Non-pigmented ciliary epithelial cell (primary cell): ENCODE measurements at regions not wholly inside any gene's neighbourhood (a gene's known extent, or its start where the extent isn't known, plus 50 kb on each side); places are given as distances from the start of the nearest gene placed in this dataset.

Source experiments
- DNase-seq: peaks from one replicate; pipeline ENCODE4 v3.0.0-alpha.2; 2010; ENCODE audit warnings: low read depth

DNA sequence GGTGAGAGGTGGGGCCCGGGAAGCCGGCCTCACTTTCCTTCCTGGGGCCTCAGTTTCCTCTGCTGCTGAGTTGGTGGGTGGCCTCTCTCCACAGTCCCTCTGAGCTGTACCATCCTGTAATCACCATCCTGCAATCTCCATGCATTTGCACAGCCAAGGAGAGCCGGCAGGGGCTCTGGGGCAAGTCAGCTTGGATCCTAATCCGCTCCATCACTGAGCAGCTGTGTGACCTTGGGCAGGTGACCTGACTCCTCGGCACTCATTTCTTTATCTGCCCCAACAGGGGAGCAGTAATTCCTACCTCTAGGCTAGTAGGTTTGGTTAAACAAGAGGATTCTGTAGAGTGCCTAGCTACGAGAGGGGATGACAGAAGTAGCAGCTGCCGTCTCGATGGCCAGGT lies 88.2 kb upstream of the ZNF618 start:
- DNase-seq, result no peak

DNA sequence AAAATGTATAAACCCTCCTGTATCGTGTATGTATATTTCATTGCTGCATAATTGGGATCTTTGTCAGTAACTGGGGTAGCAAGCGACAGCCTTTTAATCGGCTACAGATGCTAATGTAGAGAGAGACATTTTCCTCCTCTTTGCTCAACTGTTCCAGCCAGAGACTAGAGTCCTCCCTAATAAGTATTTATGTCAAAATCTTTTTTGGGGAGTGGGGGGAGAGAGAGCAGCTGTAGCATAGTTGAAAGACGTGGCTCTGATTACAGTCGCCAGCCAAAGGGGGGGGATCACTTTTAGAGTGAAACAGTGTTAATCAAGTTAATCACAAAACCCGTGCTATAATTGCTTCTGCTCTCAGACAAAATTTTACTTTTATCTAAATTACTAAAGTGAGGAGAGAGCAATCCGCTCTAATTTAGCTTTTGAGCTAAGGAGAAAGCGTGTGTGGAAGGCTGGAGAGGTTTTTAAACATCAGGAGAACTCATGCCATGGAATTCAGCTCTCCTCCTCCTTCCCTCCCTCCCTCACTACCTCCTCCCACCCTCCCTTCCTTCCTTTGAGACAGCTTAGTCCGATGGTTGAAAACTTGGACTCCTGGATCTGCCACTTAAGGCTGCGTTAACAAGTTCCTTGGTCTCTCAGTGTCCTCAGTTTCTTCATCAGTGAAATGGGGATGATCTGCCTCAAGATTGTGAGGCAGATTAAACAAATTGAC lies 87.3 kb upstream of the ZNF618 start:
- DNase-seq, result no peak

DNA sequence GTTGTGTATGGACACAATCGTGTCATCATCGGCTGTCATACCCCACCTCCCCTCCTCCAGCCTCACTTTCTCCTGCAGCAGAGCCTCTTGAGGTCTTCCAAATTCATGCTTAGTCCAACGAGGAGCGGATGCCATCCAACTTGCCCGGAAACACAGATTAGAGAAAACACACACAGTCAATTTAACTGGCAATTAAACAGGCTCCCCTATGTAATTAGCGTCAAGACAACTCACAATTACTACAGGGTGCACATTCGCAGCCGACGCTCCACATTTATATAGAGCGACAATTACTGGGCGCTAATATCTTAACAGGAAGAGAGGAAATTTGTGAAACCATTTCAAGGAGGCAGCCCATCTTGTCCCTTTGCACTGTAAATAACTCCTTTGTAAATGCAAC lies 86.0 kb upstream of the ZNF618 start:
- DNase-seq, result no peak

DNA sequence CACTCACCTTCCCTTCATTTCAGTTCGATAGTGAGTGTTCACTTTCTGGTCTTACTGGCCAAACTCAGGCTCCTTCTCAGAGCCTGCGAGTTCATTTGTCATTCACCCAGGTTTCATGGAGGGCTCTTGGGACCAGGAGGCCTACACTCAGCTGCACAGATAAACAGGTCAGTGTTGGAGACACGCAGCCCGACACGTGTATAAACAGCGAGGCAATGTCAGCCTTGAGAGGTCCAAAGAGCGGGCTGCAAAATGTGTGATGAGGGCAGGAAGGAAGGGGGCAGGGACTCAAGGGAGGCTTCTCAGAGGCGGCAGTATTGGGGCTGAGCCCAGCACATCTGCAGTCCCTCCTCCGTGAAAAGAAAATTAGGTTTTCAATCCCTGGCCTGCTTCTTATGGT lies 82.6 kb upstream of the ZNF618 start:
- no peak for DNase-seq

DNA sequence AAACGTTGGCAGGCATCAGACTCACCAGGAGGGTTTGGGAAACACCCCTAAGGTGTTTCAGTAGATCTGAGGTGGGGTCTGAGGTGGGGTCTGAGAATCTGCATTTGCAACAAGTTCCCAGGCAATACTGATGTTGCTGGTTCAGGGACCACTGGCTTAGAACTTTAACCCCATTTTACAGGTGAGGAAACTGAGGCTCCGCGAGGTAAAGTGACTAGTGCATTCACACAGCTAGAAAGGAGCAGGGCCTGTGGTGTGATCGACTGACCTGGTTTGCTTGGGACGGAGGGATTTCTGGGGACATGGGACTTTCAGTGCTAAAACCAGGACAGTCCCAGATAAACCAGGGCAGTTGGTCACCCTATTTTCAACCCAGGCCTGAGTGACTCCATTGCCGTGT lies 81.4 kb upstream of the ZNF618 start:
- no peak for DNase-seq

DNA sequence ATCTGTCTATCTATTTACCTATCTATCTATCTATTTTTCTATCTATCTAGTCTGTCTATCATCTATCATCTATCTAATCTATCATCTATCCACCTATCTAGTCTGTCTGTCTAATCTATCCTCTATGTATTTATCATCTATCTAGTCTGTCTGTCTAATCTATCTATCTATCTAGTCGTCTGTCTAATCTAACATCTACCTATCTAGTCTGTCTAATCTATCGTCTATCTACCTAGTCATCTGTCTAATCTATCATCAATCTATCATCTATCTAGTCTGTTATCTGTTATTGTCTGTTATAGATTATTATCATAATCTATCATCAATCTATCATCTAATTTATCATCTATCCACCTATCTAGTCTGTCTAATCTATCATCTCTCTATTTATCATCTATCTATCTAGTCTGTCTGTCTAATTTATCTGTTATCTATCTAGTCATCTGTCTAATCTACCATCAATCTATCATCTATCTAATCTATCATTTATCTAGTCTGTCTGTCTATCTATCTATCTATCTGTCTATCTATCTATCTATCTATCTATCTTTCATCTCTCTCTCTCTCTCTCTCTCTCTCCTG lies 80.2 kb upstream of the ZNF618 start:
- DNase-seq, result no peak

DNA sequence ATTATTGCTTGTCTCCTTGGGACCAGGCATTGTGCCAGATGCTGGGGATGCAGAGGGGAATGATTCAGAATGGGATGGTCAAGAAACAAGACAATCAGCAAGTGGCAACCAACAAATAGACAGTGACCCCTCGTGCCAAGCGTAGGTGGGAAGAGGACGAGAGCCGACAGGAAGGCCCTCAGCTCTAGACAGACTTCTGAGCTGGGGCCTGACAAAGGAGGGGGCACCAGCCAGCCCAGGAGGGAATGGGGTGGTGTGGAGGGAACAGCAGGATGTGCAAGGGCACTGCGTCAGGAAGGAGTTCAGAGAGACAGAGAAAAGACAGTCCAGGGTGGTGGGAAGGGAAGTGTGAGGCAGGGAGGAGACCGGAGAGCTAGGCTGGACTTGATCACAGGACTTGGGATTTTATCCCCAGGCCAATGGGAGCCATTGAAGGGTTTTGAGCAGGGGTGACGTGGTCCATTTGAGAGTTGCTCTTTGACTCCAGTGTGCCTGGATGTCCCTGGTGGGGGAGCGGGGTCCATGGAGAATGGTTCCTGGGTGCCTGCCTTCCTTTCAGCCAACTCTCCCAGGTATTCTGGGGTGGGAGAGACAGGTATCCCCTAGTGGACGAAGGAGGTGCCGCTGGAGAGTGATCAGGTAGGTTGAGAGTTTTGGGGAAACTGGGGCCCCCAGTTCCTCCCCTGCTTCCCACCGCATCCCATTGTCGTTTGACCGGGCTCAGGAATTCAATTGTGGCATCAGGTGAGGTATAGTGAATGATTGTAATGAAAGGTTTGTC lies 79.3 kb upstream of the ZNF618 start:
- DNase-seq, result no peak

DNA sequence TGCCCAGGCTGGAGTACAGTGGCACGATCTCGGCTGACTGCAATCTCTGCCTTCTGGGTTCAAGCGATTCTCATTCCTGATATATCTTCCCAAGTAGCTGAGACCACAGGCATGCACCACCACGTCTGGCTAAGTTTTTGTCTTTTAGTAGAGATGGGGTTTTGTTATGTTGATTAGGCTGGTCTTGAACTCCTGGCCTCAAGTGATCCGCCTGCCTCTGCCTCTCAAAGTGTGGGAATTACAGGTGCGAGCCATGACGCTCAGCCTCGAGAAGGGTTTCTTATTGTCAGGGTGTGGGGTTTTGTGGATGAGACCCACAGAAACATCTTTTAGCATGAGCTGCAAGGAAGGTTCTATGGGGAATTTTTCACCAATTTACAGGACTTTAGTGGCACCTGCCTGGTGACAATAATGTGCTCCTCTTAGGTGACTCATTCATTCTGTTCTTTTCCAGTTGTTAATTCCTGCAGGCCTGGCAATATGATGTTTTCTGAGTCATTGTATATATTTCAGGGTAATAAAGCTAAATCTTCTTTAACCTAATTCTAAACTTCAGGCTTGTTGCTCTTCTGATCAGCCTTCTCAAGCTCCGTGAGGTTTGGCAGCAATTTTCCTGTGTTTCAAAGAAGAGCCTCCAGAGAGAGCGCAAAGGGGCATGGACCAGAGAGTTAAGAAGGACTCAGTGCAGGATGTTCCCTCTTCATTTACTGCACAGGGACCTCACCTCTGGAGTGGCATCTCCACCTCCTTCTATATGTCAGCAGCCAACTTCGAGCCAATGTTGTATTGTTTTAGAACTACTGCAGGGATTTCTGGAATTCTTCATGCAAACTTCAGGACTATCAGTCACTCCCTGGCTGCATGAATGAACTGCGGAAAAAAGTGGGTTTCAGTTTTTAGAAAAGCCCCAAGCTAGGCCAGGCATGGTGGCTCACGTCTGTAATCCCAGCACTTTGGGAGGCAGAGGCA lies 77.8 kb upstream of the ZNF618 start:
- DNase-seq, result no peak

DNA sequence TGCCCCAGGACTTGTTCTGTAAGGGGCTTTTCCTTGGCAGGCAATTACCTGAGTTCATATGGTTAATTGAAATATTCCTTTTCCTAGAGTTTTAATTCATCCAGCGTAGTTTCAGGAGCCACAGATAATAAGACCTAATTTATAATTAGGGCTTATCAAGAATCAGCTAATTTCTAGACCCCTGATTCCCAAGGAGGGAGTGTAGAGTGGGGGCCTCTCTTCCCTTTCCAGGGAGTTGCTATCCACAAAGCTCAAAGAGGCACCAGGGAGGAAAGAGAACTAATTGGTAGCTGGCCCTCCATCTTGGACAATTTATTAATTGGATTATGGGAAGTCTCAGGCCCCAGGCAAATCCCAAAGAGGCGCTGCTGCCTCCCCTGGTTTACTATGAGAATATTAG lies 75.8 kb upstream of the ZNF618 start:
- DNase-seq, result no peak

DNA sequence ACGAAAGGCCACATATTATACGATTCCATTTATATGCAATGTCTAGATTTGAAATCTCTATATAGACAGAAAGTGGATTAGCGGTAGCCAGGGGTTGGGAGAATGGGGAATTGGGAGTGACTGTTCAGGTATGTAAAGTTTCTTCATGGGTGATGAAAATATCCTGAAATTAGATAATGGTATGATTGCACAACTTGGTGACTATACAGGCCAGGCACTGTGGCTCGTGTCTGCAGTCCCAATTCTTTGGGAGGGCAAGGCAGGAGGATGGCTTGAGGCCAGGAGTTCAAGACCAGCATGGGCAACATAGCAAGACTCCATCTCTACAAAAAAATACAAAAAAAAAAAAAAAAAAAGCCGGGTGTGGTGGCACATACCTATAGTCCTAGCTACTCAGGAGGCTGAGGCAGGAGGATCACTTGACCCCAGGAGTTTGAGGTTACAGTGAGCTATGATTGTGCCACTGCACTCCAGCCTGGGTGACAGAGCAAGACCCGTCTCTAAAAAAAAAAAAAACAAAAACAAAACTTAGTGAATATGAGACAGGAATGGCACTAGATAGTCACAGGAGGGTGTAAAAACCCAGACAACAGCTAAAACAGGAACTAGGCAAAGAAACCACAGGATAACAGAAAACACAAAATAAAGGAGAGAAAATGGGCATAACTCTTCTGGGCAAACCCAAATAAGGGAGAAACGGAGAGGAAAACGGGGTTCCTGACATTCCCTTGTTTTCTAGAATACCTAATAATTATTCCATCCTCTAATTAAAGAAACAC lies 72.1 kb upstream of the ZNF618 start:
- DNase-seq, result no peak

DNA sequence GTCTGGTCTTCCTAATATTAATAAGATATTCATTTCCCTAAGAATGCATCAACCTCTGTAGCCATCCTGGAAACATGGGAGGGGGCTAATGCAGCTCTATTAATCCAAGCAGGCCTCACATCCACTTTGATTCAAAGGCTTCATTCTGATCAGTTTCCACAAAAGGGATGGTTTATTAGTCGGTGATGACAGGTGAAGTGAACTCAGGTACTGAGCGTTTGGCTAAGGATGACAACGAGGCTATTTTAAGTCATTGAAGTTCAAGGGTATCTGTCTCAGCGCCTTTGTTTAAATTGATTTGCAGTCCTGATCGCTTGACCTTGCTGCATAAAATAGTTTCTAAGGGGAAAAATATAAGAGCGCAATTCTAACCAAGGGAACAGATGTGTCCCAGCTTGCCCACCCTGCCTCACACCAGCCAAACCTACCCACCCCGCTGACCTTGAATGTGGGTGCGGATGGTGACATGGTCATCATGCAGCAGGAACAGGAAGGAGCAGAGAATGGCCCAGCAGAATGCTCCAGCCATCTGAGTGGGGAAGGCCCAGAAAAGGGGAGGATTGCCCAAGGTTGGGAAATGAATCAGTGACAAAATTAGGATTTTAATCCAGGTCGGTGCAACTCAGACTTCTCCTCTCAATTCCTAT lies 70.5 kb upstream of the ZNF618 start:
- no peak for DNase-seq

DNA sequence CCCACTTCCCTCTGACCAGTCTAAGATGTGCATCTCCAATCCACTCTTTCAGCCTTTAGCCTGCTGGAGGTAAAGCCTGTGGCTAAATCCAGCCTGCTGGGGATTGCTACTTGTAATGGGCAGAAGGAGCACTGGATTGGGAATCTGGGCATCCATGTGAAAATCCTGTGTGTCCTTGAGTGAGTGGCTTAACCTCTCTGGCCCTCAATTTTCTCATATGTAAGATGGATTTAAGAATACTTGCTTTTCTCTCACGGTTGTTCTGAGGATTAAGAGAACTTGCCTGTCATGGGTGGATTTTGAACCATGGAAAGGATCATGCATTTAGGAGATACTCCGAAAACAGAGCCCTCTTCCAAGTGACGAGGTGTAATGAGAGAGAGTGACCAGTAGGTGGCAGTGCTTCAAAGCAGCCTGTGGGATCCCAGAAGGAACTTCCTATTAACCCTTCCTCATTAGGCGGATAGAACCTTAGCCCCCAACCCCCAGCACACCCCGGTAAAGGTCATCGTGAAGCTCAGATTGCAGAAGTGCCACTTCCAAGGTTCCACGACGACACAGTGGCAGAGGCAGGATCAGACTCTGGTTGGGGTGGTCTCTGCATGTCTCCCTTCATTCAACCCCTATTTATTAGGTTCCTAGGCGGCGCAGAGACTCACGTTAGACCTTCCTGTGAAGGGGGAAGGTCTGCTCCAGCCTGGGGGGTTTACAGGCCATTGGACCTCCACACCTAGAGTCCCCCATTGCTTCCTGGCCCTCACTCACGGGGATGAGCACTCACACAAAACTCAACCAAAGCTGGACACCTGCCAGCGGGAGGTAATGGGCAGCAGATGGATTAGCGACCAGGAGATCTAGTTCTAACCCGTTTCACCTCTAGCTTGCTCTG lies 68.7 kb upstream of the ZNF618 start:
- DNase-seq, result no peak

DNA sequence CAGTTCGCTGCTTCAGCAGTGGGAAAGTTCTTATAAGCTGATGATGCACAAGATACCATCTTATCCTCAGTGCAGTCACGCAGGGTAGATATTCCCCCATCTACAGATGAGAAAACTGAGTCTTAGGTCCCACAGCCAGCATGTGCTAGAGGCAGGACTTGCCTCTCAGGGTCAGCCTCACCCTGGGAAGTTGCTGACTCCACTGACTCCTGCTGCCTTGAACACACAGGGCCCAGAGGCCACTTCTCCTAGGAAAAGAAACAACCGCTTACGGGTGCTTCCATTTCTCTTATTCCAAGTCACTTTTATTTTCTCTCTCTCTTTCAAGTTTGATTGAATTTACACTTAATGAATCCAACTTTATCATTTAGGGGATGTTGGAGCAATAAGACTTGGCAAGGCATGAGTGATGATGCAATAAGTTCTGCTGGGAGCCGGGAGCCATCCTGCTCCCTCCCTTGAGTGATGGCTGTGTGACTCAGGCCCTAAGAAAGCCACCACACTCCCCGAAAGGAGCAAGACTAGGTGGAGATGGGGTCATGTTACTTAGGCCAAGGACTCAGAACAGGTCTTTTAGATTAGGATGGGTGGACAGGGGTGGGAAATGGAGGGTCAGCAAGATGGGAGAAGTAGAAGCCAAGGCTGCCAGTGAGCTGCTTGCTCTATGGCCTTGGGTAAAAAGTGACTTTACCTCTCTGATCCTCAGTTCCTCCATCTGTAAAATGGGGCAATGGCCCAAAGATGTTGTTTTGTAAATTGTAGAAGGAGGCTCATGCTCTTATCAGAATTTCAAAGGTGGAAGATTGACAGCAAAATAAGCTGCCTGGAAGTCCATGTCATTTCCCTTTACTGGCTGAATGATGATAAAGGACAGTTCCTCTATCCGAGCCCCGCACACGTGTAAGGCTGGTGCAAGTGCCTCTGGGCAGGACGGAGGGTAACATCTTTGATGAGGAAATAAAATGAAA lies 67.4 kb upstream of the ZNF618 start:
- DNase-seq, result peak; percentile 30

DNA sequence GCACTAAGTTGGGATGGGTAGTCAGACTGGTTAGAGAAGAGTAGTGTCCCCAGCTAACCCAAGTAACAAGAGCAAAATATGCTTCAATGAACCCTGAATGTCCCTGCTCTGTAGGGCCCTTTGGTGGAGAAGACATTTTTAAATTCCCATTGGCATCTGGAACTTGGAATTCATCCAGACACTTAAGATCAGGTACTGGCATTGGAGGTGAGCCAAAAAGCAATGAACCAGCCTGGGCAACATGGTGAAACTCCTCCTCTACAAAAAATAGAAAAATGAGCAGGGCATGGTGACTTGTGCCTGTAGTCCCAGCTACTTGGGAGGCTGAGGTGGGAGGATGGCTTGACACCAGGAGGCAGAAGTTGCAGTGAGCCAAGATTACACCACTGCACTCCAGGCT lies 58.9 kb upstream of the ZNF618 start:
- no peak for DNase-seq

DNA sequence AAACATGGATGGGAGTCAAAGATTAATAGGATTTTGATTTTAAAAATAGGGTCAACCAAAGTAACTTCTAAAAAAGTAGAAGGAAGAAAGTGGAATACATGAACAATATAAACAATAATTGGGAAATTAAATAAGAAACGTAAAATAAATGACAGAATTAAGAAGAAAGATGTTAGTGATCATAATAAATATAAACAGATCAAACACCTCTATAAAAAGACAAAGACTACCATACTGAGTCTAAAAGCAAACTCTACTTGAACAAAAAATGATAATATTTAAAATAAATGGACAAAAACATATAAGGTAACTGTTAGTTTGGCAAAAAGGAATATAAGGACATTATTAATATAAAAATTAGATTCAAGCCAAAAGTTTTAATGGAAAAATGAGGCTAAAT lies 57.7 kb upstream of the ZNF618 start:
- no peak for DNase-seq

DNA sequence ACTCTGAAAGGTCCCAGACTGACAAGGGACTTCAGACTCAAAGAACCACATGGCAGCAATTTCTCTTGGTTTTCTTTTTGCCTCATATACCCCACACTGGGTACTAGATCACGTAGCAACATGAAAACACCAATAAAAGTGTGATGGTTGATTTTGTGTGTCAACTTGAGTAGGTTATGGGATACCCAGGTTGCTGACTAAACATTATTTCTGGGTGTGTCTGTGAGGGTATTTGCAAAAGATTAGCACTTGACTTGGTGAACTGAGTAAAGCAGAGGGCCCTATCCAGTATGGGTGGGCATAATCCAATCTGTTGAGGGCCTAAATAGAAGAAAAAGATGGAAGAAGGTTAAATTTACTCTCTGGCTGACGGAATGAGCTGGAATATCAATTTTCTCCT lies 53.8 kb upstream of the ZNF618 start:
- DNase-seq, result no peak

DNA sequence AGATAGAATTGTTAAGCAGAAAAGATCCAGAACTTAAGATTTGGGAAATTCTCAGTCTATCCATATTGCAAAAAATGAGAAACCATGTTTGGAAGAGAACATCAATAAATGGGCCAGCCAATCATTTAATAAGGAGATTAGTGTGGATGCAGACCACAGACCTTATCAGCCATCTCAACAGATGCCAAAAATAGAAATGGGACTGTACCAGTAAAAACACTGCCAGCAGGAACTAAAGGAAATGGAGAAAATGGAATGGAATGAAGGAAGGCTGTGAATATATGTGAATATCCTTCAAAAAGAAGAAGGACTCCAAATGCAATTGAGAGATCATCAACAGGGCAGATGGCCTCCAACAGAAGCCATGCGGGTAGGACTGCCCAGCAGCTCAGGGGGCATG lies 52.7 kb upstream of the ZNF618 start:
- no peak for DNase-seq
